HEK293 (cell line): ENCODE measurements at regions not wholly inside any gene's neighbourhood (a gene's known extent, or its start where the extent isn't known, plus 50 kb on each side); places are given as distances from the start of the nearest gene placed in this dataset.

Experiments
- CTCF ChIA-PET: fragments of 350-600 bp; formaldehyde crosslinking; extraction: SDS; loops from one replicate; lab custom pipeline; 2021; ENCODE audit warnings: antibody characterized with exemption; lab: Yijun Ruan, JAX
- POLR2A ChIA-PET: fragments of 300-600 bp; formaldehyde crosslinking; extraction: SDS; loops from one replicate; lab custom pipeline; 2020; ENCODE audit warnings: antibody characterized with exemption, inconsistent platforms; lab: Yijun Ruan, JAX
- H3K27ac ChIP-seq: fragments of 200-500 bp; sonication (Bioruptor generic); 2 replicates; pipeline ENCODE4 v1.5.1; 2014; ENCODE audit warnings: low read depth, low read length, control low read depth, inconsistent platforms; ENCODE audit errors: extremely low read depth
- H3K36me3 ChIP-seq, 2 experiments: fragments of 200-500 bp in 1 of 2; sonication (Bioruptor generic) in 1 of 2; 1 replicate in 1 of 2; 2 replicates in 1 of 2; pipeline ENCODE4 v1.5.1; 2014 to 2017; ENCODE audit warnings: inconsistent platforms in 2 of 2, low read length in 2 of 2; ENCODE audit not compliant: control insufficient read depth in 2 of 2, insufficient read depth in 1 of 2
- H3K4me1 ChIP-seq: fragments of 200-500 bp; sonication (Bioruptor generic); 2 replicates; pipeline ENCODE4 v1.5.1; 2014; ENCODE audit warnings: mild to moderate bottlenecking, low read length, inconsistent platforms; ENCODE audit not compliant: control insufficient read depth, insufficient read depth
- H3K4me3 ChIP-seq: 2 replicates; pipeline ENCODE4 v1.5.1; 2011; ENCODE audit warnings: low read depth, mild to moderate bottlenecking, control low read depth, low read length, moderate library complexity
- H3K9me3 ChIP-seq: fragments of 200-500 bp; sonication (Bioruptor generic); 2 replicates; pipeline ENCODE4 v1.5.1; 2014; ENCODE audit warnings: low read depth, low read length, inconsistent platforms; ENCODE audit not compliant: control insufficient read depth, insufficient read depth
- BCL11A ChIP-seq: fragments of 450-650 bp; formaldehyde crosslinking; IDR thresholded peaks from 2 replicates; pipeline ENCODE4 v1.5.1; 2016; ENCODE audit warnings: low read depth, missing biosample characterization, missing genetic modification characterization
- HOXC10 ChIP-seq: sonication (generic); formaldehyde crosslinking; IDR thresholded peaks from 2 replicates; pipeline ENCODE4 v1.8.1; 2023; ENCODE audit warnings: mild to moderate bottlenecking, missing genetic modification reagents
- KLF1 ChIP-seq: fragments of 450-650 bp; formaldehyde crosslinking; IDR thresholded peaks from 2 replicates; pipeline ENCODE4 v1.5.1; 2016; ENCODE audit warnings: missing biosample characterization, missing genetic modification characterization
- PRDM6 ChIP-seq: fragments of 450-650 bp; formaldehyde crosslinking; IDR thresholded peaks from 2 replicates; pipeline ENCODE4 v1.5.1; 2017; ENCODE audit warnings: missing biosample characterization, missing genetic modification characterization
- SP7 ChIP-seq: fragments of 450-650 bp; formaldehyde crosslinking; IDR thresholded peaks from 2 replicates; pipeline ENCODE4 v1.5.1; 2016; ENCODE audit warnings: missing biosample characterization, missing genetic modification characterization
- ZFP37 ChIP-seq: fragments of 450-650 bp; formaldehyde crosslinking; IDR thresholded peaks from 2 replicates; pipeline ENCODE4 v1.5.1; 2016; ENCODE audit warnings: missing biosample characterization, missing genetic modification characterization
- ZFP41 ChIP-seq: fragments of 450-650 bp; formaldehyde crosslinking; IDR thresholded peaks from 2 replicates; pipeline ENCODE4 v1.5.1; 2016; ENCODE audit warnings: missing biosample characterization, missing genetic modification characterization, borderline replicate concordance
- ZNF2 ChIP-seq: fragments of 450-650 bp; formaldehyde crosslinking; IDR thresholded peaks from 2 replicates; pipeline ENCODE4 v1.5.1; 2016; ENCODE audit warnings: missing biosample characterization, missing genetic modification characterization
- ZNF311 ChIP-seq: fragments of 450-650 bp; formaldehyde crosslinking; IDR thresholded peaks from 2 replicates; pipeline ENCODE4 v1.5.1; 2017; ENCODE audit warnings: missing biosample characterization, missing genetic modification characterization, borderline replicate concordance
- ZNF354C ChIP-seq: fragments of 450-650 bp; formaldehyde crosslinking; IDR thresholded peaks from 2 replicates; pipeline ENCODE4 v1.5.1; 2016; ENCODE audit warnings: missing biosample characterization, missing genetic modification characterization, low read depth, borderline replicate concordance
- ZNF433 ChIP-seq: fragments of 450-650 bp; formaldehyde crosslinking; IDR thresholded peaks from 2 replicates; pipeline ENCODE4 v1.5.1; 2016; ENCODE audit warnings: missing biosample characterization, missing genetic modification characterization, low read depth
- ZNF514 ChIP-seq: fragments of 450-650 bp; formaldehyde crosslinking; IDR thresholded peaks from 2 replicates; pipeline ENCODE4 v1.5.1; 2016; ENCODE audit warnings: missing biosample characterization, missing genetic modification characterization
- ZNF544 ChIP-seq: fragments of 450-650 bp; formaldehyde crosslinking; IDR thresholded peaks from 2 replicates; pipeline ENCODE4 v1.5.0; 2017; ENCODE audit warnings: missing biosample characterization, missing genetic modification characterization
- ZNF549 ChIP-seq: fragments of 450-650 bp; IDR thresholded peaks from 2 replicates; pipeline ENCODE4 v1.5.1; 2018; ENCODE audit warnings: missing biosample characterization, missing genetic modification characterization, mild to moderate bottlenecking, inconsistent platforms, moderate library complexity
- ZNF560 ChIP-seq: fragments of 450-650 bp; formaldehyde crosslinking; IDR thresholded peaks from 2 replicates; pipeline ENCODE4 v1.5.1; 2017; ENCODE audit warnings: missing biosample characterization, missing genetic modification characterization, borderline replicate concordance
- ZNF610 ChIP-seq: fragments of 450-650 bp; formaldehyde crosslinking; IDR thresholded peaks from 2 replicates; pipeline ENCODE4 v1.5.1; 2016; ENCODE audit warnings: missing biosample characterization, missing genetic modification characterization, borderline replicate concordance
- ZNF621 ChIP-seq: fragments of 450-650 bp; formaldehyde crosslinking; IDR thresholded peaks from 2 replicates; pipeline ENCODE4 v1.5.1; 2017; ENCODE audit warnings: missing biosample characterization, missing genetic modification characterization
- ZNF623 ChIP-seq: fragments of 450-650 bp; formaldehyde crosslinking; IDR thresholded peaks from 2 replicates; pipeline ENCODE4 v1.5.1; 2016; ENCODE audit warnings: missing biosample characterization, missing genetic modification characterization
- ZNF626 ChIP-seq: fragments of 450-650 bp; sonication (Bioruptor Pico); formaldehyde crosslinking; IDR thresholded peaks from 2 replicates; pipeline ENCODE4 v1.5.1; 2018; ENCODE audit warnings: missing biosample characterization, missing genetic modification characterization, inconsistent platforms
- ZNF645 ChIP-seq: fragments of 450-650 bp; formaldehyde crosslinking; IDR thresholded peaks from 2 replicates; pipeline ENCODE4; 2016; ENCODE audit warnings: missing biosample characterization, missing genetic modification characterization
- ZNF664 ChIP-seq: fragments of 450-650 bp; formaldehyde crosslinking; IDR thresholded peaks from 2 replicates; pipeline ENCODE4 v1.5.1; 2016; ENCODE audit warnings: missing biosample characterization, missing genetic modification characterization
- ZNF692 ChIP-seq: fragments of 450-650 bp; formaldehyde crosslinking; IDR thresholded peaks from 2 replicates; pipeline ENCODE4 v1.5.1; 2016; ENCODE audit warnings: missing biosample characterization, missing genetic modification characterization
- ZNF701 ChIP-seq: fragments of 450-650 bp; formaldehyde crosslinking; IDR thresholded peaks from 2 replicates; pipeline ENCODE4 v1.5.1; 2016; ENCODE audit warnings: missing biosample characterization, missing genetic modification characterization
- ZNF704 ChIP-seq: fragments of 450-650 bp; formaldehyde crosslinking; IDR thresholded peaks from 2 replicates; pipeline ENCODE4 v1.5.1; 2016; ENCODE audit warnings: missing biosample characterization, missing genetic modification characterization
- ZNF76 ChIP-seq: fragments of 450-650 bp; formaldehyde crosslinking; IDR thresholded peaks from 2 replicates; pipeline ENCODE4; 2016; ENCODE audit warnings: low read depth, missing biosample characterization, missing genetic modification characterization, borderline replicate concordance
- ZNF843 ChIP-seq: fragments of 450-650 bp; formaldehyde crosslinking; IDR thresholded peaks from 2 replicates; pipeline ENCODE4 v1.5.1; 2016; ENCODE audit warnings: missing biosample characterization, missing genetic modification characterization
- ZSCAN18 ChIP-seq: fragments of 450-650 bp; formaldehyde crosslinking; IDR thresholded peaks from 2 replicates; pipeline ENCODE4 v1.5.1; 2016; ENCODE audit warnings: missing biosample characterization, missing genetic modification characterization

GRCh38 chr6:112636650-112637262, 289.6 kb downstream of the RFPL4B start:
- Histone ChIP-seq H3K4me3 (no peak overlapping the region), H3K36me3 (no peaks in the 10 kb centered on the region), H3K9me3 (no peaks in the 10 kb centered on the region), H3K4me1 (no peaks in the 10 kb centered on the region), H3K27ac (no peak overlapping the region)
- CTCF ChIA-PET, result no interaction called here
- POLR2A ChIA-PET, result no interaction called here
- TF ChIP-seq ZSCAN18 (tag by site-specific recombination) (no peak), ZNF645 (no peak), ZNF311 (tag by site-specific recombination) (no peak), ZFP41 (tag by site-specific recombination) (no peak), ZNF704 (tag by site-specific recombination) (no peak), PRDM6 (tag by site-specific recombination) (no peak), ZNF692 (tag by site-specific recombination) (no peak), ZNF626 (tag by site-specific recombination) (no peak), ZNF701 (tag by site-specific recombination) (no peak), ZNF354C (tag by site-specific recombination) (no peak)

- Histone ChIP-seq H3K9me3 (no peaks in the 10 kb centered on the region), H3K4me3 (no peak overlapping the region), H3K36me3 (no peaks in the 10 kb centered on the region), H3K27ac (no peak overlapping the region), H3K4me1 (no peaks in the 10 kb centered on the region)
- POLR2A ChIA-PET, result no interaction called here
- CTCF ChIA-PET, result no interaction called here
- no peak for TF ChIP-seq KLF1 (tag by site-specific recombination)
- no peak for TF ChIP-seq ZFP37
- no peak for TF ChIP-seq ZNF621 (tag by site-specific recombination)
- TF ChIP-seq ZNF433 (tag by site-specific recombination), result no peak
- TF ChIP-seq BCL11A (tag by site-specific recombination), result no peak
- TF ChIP-seq ZNF76 (tag by site-specific recombination), result no peak
- no peak for TF ChIP-seq ZNF514 (tag by site-specific recombination)
- TF ChIP-seq SP7 (tag by site-specific recombination), result no peak
- no peak for TF ChIP-seq ZNF843
- TF ChIP-seq ZNF2 (tag by site-specific recombination), result no peak
- no peak for TF ChIP-seq ZNF664 (tag by site-specific recombination)
- TF ChIP-seq ZNF623 (tag by site-specific recombination), result no peak
- TF ChIP-seq ZNF544 (tag by site-specific recombination), result no peak
- TF ChIP-seq ZNF549 (tag by site-specific recombination), result no peak
- TF ChIP-seq HOXC10 (CRISPR knock-in tag), result no peak
- no peak for TF ChIP-seq ZNF560 (tag by site-specific recombination)
- no peak for TF ChIP-seq ZNF610 (tag by site-specific recombination)
Observed at GRCh38 chr6:112639391-112639831, 292.3 kb downstream of the RFPL4B start.
